Breast epithelium (tissue), 3 donors: ENCODE measurements at regions not wholly inside any gene's neighbourhood (a gene's known extent, or its start where the extent isn't known, plus 50 kb on each side); places are given as distances from the start of the nearest gene placed in this dataset.

Experiments
- CTCF ChIP-seq, 3 donors: fragments of 450-650 bp; IDR thresholded peaks; one replicate each; pipeline ENCODE4 v1.5.1; 2016 to 2017; ENCODE audit warnings: antibody characterized with exemption in 3 of 3, mild to moderate bottlenecking in 3 of 3, moderate library complexity in 3 of 3
- POLR2A ChIP-seq: fragments of 450-650 bp; IDR thresholded peaks from one replicate; pipeline ENCODE4 v1.6.1; 2016; ENCODE audit warnings: antibody characterized with exemption, mild to moderate bottlenecking, moderate library complexity
- POLR2AphosphoS5 ChIP-seq, 3 donors: sonication (generic); formaldehyde crosslinking; IDR thresholded peaks; one replicate each; pipeline ENCODE4 v1.6.1; 2017; ENCODE audit warnings: antibody characterized with exemption in 3 of 3

- no peak for TF ChIP-seq CTCF (IDR thresholded peaks at IDR 0.05)
- TF ChIP-seq POLR2AphosphoS5 (IDR thresholded peaks at IDR 0.05), result no peak
- TF ChIP-seq POLR2A, result no peak
Measured at GRCh38 chr10:125466685-125467084, 216.3 kb downstream of the TEX36 start.
